Omental fat pad (tissue), 3 donors: ENCODE measurements at regions not wholly inside any gene's neighbourhood (a gene's known extent, or its start where the extent isn't known, plus 50 kb on each side); places are given as distances from the start of the nearest gene placed in this dataset.
"Not testable (repeated sequence)": the region's sequence is repeated elsewhere in the genome, so short reads cannot be mapped to it uniquely, and the experiment has no call there.

ENCODE experiments used
- ATAC-seq: fragments of 150-250 bp; one replicate; pipeline ENCODE4 v1.9.1; 2016; ENCODE audit warnings: mild to moderate bottlenecking, moderate library complexity; ENCODE audit not compliant: low FRiP score
- DNase-seq: peaks from one replicate; pipeline ENCODE4 v3.0.0-alpha.2; 2019; ENCODE audit warnings: low spot score
- TF ChIP-seq, protein P1 (sequence below), 3 donors: fragments of 450-650 bp; IDR thresholded peaks; one replicate each; pipeline ENCODE4 v1.5.1; 2016 to 2017; ENCODE audit warnings: antibody characterized with exemption in 3 of 3, mild to moderate bottlenecking in 3 of 3, moderate library complexity in 2 of 3

DNA sequence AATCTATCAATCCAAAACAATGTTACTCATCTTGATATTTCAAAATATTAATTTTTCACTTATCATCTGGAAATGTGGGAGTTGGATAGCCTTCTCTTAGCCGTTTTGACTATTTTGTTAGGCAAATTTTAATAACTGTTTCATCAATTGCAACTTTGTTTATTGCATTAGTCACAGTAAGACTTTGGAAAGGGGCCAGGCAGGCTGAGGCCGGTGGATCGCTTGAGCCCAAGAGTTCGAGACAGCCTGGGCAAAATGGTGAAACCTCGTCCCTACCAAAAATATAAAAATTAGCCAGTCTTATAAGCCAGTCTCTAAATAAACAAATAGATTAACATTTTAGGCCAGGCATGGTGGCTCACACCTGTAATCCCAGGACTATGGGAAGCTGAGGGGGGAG, 113.0 kb upstream of the NR5A2 start:
- DNase-seq (no peak), ATAC-seq (no peak)
- TF ChIP-seq, protein P1, sequence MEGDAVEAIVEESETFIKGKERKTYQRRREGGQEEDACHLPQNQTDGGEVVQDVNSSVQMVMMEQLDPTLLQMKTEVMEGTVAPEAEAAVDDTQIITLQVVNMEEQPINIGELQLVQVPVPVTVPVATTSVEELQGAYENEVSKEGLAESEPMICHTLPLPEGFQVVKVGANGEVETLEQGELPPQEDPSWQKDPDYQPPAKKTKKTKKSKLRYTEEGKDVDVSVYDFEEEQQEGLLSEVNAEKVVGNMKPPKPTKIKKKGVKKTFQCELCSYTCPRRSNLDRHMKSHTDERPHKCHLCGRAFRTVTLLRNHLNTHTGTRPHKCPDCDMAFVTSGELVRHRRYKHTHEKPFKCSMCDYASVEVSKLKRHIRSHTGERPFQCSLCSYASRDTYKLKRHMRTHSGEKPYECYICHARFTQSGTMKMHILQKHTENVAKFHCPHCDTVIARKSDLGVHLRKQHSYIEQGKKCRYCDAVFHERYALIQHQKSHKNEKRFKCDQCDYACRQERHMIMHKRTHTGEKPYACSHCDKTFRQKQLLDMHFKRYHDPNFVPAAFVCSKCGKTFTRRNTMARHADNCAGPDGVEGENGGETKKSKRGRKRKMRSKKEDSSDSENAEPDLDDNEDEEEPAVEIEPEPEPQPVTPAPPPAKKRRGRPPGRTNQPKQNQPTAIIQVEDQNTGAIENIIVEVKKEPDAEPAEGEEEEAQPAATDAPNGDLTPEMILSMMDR (IDR thresholded peaks at IDR 0.05) = no peak

DNA sequence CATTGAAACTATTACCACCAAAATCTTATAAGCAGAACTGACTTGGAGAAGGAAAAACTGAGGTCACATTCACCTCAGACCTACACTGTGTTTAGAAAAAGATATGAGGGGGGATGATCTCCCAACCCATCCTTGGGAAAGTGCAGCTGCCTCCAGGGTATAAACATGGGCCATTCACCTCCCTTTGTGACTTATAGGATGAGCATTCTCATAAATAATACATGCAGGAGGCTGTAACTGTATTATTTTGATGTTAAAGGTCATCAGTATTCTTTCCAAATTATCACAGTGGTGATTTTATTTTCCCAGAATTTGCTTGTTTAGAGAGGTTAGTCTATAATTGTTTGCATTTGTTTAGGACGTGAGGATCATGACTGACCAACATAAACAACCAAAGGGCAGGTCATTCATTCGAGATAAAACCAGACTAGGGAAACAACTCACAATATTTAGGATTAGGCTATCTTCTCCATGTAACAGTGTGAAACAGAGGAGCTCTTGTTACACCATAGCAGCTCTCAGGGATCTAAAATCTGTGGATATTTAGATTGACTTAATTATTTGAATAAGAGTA, 109.2 kb upstream of the NR5A2 start:
- no peak for ATAC-seq
- no peak for DNase-seq
- TF ChIP-seq, protein P1 (IDR thresholded peaks at IDR 0.05) = no peak

DNA sequence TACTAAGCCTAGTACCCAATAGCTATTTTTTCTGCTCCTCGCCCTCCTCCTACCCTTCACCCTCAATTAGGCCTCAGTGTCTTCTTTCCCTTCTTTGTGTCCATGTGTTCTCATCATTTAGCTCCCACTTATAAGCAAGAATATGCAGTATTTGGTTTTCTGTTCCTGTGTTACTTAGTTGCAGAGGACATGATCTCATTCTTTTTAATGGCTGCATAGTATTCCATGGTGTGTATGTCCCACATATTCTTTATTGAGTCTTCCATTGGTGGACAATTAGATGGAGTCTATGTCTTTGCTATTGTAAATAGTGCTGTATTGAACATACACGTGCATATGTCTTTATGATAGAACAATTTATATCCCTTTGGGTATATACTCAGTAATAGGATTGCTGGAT, 106.9 kb upstream of the NR5A2 start:
- TF ChIP-seq, protein P1 (IDR thresholded peaks at IDR 0.05) = no peak
- no peak for DNase-seq

DNA sequence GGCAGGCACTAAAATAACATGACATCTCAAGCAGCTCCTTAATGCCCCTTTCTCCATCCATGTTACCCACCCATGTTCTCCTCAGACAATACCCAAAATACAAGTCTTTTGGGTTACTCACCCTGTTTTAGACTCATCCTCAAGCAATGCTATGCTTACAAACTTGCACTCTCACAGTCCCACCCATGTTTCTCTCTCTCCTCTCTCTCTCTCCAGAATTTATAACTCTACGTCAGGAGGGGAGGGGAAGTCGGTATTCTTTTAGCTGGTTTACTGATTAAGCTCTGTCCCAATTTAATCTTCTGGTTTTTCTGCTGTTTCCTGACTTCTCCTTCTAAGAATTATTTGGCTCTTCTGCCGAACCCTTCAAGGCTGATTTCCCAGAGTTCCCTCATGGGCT, 98.0 kb upstream of the NR5A2 start:
- no peak for DNase-seq
- TF ChIP-seq, protein P1 (IDR thresholded peaks at IDR 0.05) = no peak
- ATAC-seq = no peak

More for the DNA sequence above, 106.9 kb upstream of the NR5A2 start:
- ATAC-seq = no peak

DNA sequence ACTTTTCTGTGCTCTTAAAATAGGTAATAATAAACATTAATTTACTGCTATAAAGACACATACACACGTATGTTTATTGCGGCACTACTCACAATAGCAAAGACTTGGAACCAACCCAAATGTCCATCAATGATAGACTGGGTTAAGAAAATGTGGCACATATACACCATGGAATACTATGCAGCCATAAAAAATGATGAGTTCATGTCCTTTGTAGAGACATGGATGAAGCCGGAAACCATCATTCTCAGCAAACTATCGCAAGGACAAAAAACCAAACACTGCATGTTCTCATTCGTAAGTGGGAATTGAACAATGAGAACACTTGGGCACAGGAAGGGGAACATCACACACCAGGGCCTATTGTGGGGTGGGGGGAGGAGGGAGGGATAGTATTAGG, 97.4 kb upstream of the NR5A2 start:
- ATAC-seq, DNase-seq: not testable (repeated sequence)

DNA sequence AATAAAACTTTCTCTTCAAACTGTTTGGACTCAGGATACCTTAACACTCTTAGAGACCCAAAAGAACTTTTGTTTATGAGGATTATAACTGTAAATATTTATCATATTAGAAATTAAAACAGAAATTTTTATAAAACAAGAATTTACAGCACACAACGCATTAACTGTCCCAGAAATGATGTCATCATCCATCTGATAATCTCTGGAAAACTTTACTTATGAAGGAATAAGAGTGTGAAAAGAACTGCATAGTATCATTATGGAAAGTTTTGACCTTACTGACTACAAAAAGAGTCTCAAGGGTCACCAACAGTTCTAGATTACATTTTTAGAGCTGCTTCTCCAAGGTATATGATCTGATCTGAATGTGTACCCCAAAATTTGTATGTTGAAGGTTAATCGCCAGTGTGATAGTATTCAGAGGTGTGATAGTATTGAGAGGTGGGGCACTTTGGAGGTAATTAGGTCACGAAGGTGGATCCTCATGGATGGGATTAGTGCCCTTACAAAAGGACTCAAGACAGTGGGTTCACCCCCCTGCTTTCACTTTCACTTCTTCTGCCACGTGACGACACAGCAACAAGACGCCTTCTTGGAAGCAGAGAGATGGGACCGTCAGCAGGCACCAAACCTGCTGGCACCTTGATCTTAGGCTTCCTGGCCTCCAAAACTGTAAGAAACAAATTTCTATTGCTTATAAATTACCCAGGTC, 95.7 kb upstream of the NR5A2 start:
- TF ChIP-seq, protein P1 (IDR thresholded peaks at IDR 0.05) = no peak
- DNase-seq (no peak), ATAC-seq (no peak)

DNA sequence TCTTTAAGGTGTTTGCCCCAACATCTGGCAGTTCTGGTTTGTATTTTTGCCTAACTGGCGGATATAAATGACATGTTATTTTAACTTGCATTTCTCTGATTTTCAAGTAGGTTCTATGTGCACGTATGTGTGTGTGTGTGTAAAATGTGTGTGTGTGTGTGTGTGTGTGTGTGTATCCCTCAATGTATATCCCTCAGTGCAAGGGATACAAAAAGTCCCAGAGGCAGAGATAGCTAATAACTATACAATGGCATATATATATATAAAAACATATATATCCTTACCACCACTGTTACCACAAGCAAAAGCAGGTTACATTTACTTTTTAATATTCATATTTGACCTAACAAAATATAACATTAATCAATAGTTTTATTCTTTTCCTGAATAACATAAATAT, 95.0 kb upstream of the NR5A2 start:
- TF ChIP-seq, protein P1 (IDR thresholded peaks at IDR 0.05) = no peak
- DNase-seq (no peak), ATAC-seq (no peak)
